ENCODE measurements at regions not wholly inside any gene's neighbourhood (a gene's known extent, or its start where the extent isn't known, plus 50 kb on each side); places are given as distances from the start of the nearest gene placed in this dataset.

GRCh38 chr12:124684971-124685688, 117.7 kb upstream of the NCOR2 start:
- Histone ChIP-seq H2BK15ac (ENCODE audit: low read depth, low read length) (peak overlapping the region; percentile 89; the same call in 2 of the 3 replicates), H2AFZ (replicated peaks; ENCODE audit: low read length, poor library complexity) (peak overlapping the region; percentile 88), H2AK5ac (ENCODE audit: low read depth, low read length) (peak overlapping the region; percentile 73), H3K4ac (ENCODE audit: low read depth, low read length) (peak overlapping the region; percentile 91), H3K23ac (ENCODE audit: low read depth, low read length) (peak overlapping the region; percentile 93), H2BK5ac (ENCODE audit: low read depth, low read length, poor library complexity, severe bottlenecking) (peak overlapping the region; percentile 74), H3K9ac (ENCODE audit: low read depth, low read length) (peak overlapping the region; percentile 64), H3K4me2 (ENCODE audit: low read depth, low read length) (peak overlapping the region; percentile 95), H3K18ac (ENCODE audit: low read depth, low read length) (peak overlapping the region; percentile 84), H3K56ac (ENCODE audit: extremely low read depth, insufficient read depth, low read length) (peak overlapping the region; percentile 51; the same call in 1 of the 2 replicates), H2BK120ac (ENCODE audit: low read depth, low read length) (peak overlapping the region; percentile 95), H3K27ac (ENCODE audit: insufficient read depth, low read length) (peak overlapping the region; percentile 72), H4K5ac (ENCODE audit: low read depth, low read length) (peak overlapping the region; percentile 58), H4K8ac (ENCODE audit: low read depth in 2 of 2, low read length in 2 of 2) (peak overlapping the region; percentile 28 to 85; a peak in 3 of 4 replicates), H3K27me3 (ENCODE audit: control insufficient read depth, insufficient read depth, low read length) (no peaks in the 10 kb centered on the region), H4K20me1 (ENCODE audit: insufficient read depth, low read length) (no peaks in the 10 kb centered on the region), H3K14ac (replicated peaks; ENCODE audit: low read depth, low read length) (peak overlapping the region; percentile 95), H3K4me3 (ENCODE audit: insufficient read depth, low read depth, low read length) (peak overlapping the region; percentile 17; the same call in 1 of the 2 replicates), H3K36me3 (ENCODE audit: control insufficient read depth, insufficient read depth, low read length) (no peaks in the 10 kb centered on the region), H3K9me1 (ENCODE audit: insufficient read depth, low read length) (peaks cover 11% of the 10 kb centered on the region; the same call in 1 of the 2 replicates), H3K79me1 (ENCODE audit: low read depth in 1 of 2, low read length in 2 of 2) (0 out of 4 replicates have a peak, but pooled peaks cover 0 to 3% of the 10 kb centered on the region in 2 experiments), H3K4me1 (ENCODE audit: control insufficient read depth, insufficient read depth, low read length) (peaks cover 35% of the 10 kb centered on the region), H4K91ac (ENCODE audit: insufficient read depth, low read depth, low read length) (peak overlapping the region; percentile 82), H2AK9ac (replicated peaks; ENCODE audit: low read depth, low read length, poor library complexity) (peak overlapping the region; percentile 76), H2BK20ac (ENCODE audit: low read depth, low read length) (peak overlapping the region; percentile 88), H3K9me3 (ENCODE audit: control insufficient read depth, insufficient read depth, low read length) (no peaks in the 10 kb centered on the region; the same call in 1 of the 2 replicates)
- ChIA-PET CTCF (interaction anchor here (0.5 to 1.1 kb wide), 3 partner anchors 10 to 83 kb away, joined by 3 to 4 read pairs (median 3); no protein-coding TSS in a partner anchor), POLR2A (ENCODE audit: unreplicated experiment) (no interaction called here)
- TF ChIP-seq NFE2L2 (IDR thresholded peaks at IDR 0.05; ENCODE audit: low read depth, low read length) (no peak), FOS (IDR thresholded peaks at IDR 0.05; ENCODE audit: low read depth, low read length) (peak; percentile 40; the same call in 1 of the 2 replicates)
- intact Hi-C loops (cut with micrococcal nuclease), result loop anchor here (5.0 kb wide), 1 partner anchor 82 kb away; no protein-coding TSS in a partner anchor
- BruUV-seq (replicated peaks), result no TSS peak
- dilution Hi-C loops (cut with HindIII; ENCODE audit: low sequenced_read_pairs, unreplicated experiment), result loop anchor here (10.0 kb wide), 1 partner anchor 50 kb away; no protein-coding TSS in a partner anchor
- WGBS, 2 experiments (ENCODE audit: extremely low coverage in 2 of 2, insufficient read length in 1 of 2), result 0% methylated on average over 1 of the region's 18 CpGs; no CpG with 5 or more reads in 1 of the 2 experiments
- in situ Hi-C loops (cut with MboI; ENCODE audit: low sequenced_read_pairs), result no loop called here
- ATAC-seq (ENCODE audit: low read depth), result peak; percentile 40
- DNase-seq, result peak; percentile 69

Measured in IMR-90 (cell line).